RWPE1 (cell line): ENCODE measurements at regions not wholly inside any gene's neighbourhood (a gene's known extent, or its start where the extent isn't known, plus 50 kb on each side); places are given as distances from the start of the nearest gene placed in this dataset.

Experiments used
- CTCF ChIA-PET: fragments of 350-600 bp; sonication (Branson Sonifier 250); formaldehyde crosslinking; extraction: SDS; loops from one replicate; lab custom pipeline; 2021; lab: Yijun Ruan, JAX
- POLR2A ChIA-PET: fragments of 400-600 bp; formaldehyde crosslinking; extraction: SDS; loops from one replicate; lab custom pipeline; 2020; ENCODE audit warnings: antibody characterized with exemption; ENCODE audit not compliant: low non-redundant PET; lab: Yijun Ruan, JAX
- DNase-seq: peaks from one replicate; pipeline ENCODE4 v3.0.0; 2012; ENCODE audit warnings: low spot score
- H3K27ac ChIP-seq: fragments of 450-650 bp; 2 replicates; pipeline ENCODE4 v1.5.1; 2017
- TF ChIP-seq, protein P1 (sequence below): fragments of 450-650 bp; conservative IDR thresholded peaks from 2 replicates; pipeline ENCODE4 v1.5.1; 2017; ENCODE audit warnings: low read depth, mild to moderate bottlenecking

DNA sequence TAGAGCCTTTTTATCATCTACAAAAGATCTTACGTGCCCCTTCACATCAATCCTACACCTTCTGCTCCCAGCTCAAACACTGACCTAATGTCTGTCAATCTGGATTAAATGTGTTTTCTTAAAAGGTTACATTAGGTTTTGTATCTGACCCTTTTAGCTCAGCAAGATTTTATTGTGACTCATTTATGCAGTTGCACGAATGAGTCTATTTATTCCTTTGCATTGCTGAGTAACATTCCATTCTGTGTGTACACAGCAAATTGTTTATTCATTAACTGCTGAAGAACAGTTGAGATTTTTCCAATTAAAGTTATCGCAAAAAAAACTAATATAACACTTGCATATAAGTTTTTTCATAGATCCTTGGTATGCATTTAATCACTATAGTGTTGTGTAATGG, 253.9 kb upstream of the GPC6 start:
- TF ChIP-seq, protein P1, sequence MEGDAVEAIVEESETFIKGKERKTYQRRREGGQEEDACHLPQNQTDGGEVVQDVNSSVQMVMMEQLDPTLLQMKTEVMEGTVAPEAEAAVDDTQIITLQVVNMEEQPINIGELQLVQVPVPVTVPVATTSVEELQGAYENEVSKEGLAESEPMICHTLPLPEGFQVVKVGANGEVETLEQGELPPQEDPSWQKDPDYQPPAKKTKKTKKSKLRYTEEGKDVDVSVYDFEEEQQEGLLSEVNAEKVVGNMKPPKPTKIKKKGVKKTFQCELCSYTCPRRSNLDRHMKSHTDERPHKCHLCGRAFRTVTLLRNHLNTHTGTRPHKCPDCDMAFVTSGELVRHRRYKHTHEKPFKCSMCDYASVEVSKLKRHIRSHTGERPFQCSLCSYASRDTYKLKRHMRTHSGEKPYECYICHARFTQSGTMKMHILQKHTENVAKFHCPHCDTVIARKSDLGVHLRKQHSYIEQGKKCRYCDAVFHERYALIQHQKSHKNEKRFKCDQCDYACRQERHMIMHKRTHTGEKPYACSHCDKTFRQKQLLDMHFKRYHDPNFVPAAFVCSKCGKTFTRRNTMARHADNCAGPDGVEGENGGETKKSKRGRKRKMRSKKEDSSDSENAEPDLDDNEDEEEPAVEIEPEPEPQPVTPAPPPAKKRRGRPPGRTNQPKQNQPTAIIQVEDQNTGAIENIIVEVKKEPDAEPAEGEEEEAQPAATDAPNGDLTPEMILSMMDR: no peak
- no peak overlapping the region for H3K27ac ChIP-seq
- POLR2A ChIA-PET: no interaction called here
- CTCF ChIA-PET: no interaction called here
- no peak for DNase-seq

DNA sequence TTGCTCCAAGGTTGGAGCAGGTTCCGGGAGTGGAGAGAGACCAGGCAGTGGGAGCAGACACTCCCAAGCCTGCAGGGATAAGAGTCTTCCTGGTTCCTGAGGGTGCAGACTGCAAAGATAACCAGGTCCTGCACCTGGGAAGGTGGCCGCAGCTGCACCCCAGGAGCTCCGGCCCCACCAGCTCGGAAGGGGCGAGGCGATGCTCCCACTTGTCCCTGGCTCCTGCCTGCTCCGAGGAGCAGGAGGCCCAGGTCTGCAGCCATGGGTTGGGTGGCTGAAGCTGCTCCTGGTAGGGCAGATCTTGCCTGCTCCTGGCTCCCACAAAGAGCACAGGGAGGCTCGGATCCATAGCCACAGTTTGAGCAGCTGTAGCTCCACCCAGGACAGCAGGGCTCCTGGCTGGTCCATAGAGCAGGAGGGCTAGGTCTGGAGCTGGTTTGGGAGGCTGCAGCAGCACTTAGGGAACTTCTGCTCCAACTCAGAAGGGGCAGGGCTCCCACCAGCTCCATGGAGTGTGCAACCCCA, 251.6 kb upstream of the GPC6 start:
- ChIA-PET CTCF (no interaction called here), POLR2A (no interaction called here)
- no peak for DNase-seq
- TF ChIP-seq, protein P1: no peak
- no peak overlapping the region for H3K27ac ChIP-seq

DNA sequence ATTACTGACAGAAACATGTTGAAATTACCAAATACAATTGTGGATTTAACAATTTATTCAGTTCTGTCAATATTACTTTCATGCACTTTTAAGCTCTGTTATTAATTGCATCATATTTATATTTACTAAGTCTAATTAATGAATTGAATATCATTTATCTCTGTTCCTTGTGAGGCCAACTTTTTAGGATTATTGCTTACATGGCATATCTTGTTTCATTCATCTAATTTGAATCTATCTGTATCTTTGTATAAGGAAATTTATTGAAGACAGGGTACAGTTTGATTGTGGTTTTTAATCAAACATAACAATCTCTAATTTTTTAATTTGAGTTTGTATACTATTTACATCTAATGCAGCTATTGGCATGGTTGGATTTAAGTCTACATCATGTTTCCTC, 249.9 kb upstream of the GPC6 start:
- DNase-seq: no peak
- CTCF ChIA-PET: no interaction called here
- TF ChIP-seq, protein P1: no peak
- POLR2A ChIA-PET: no interaction called here
- H3K27ac ChIP-seq: no peak overlapping the region

DNA sequence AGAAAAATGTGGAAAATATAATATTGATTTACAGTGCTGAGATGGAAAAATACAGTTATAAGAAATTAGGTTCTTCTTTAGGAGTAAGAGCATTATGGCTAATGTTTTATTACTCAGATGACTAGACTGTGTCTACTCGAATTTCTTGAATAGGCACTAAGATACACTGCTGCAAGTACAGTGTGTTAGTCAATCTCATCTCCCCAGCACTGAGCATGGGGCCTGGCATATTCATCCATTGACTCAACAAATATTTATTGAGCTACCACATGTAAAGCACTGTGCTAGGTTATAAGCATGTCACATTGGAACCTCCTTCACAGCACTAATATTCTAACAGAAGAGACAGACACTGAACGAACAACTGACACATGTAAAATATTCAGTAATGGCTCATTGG, 242.5 kb upstream of the GPC6 start:
- ChIA-PET CTCF (no interaction called here), POLR2A (no interaction called here)
- no peak overlapping the region for H3K27ac ChIP-seq
- TF ChIP-seq, protein P1: no peak
- DNase-seq: no peak

DNA sequence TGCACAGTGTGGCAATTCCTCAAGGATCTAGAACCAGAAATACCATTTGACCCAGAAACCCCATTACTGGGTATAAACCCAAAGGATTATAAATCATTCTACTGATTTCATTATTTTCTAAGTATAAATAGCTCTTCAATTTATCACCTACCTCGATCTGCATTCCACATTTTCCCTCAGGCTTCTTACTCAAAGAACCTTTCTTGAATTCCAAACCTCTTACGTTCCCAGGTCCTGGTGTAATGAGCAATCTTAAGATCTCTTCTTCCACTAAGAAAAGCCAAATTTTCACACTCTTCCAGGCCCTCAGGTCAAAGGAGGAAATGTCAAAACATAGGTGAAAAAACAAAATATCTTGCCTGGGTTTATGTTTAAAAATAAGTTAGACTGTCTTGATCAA, 237.3 kb upstream of the GPC6 start:
- ChIA-PET CTCF (no interaction called here), POLR2A (no interaction called here)
- DNase-seq: no peak
- TF ChIP-seq, protein P1: no peak
- H3K27ac ChIP-seq: no peak overlapping the region

DNA sequence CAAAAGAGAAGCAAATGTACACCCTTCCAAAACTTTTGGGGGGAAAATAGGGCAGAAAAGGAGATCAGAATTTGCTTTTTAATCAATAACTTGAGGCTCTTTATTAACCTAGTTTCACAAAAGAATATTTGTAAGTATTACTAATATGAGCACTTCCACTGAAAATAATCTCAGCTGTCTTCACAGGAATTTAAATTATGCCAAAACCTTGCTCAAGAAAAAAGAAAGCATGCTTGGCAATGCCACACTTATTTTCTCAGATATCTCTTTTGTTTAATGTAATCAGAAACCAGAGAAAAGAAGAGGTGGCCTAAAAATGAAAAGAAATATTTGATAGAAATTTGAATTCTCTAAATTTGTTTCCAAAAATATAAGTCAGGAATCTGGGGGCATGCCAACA, 234.9 kb upstream of the GPC6 start:
- no peak overlapping the region for H3K27ac ChIP-seq
- CTCF ChIA-PET: interaction anchor here (0.7 kb wide), 1 partner anchor 411 kb away, joined by 3 read pairs; no protein-coding TSS in a partner anchor
- DNase-seq: no peak

More for the DNA sequence above, 234.9 kb upstream of the GPC6 start:
- POLR2A ChIA-PET: no interaction called here
- TF ChIP-seq, protein P1: no peak
